NT2/D1 (cell line): ENCODE measurements at regions not wholly inside any gene's neighbourhood (a gene's known extent, or its start where the extent isn't known, plus 50 kb on each side); places are given as distances from the start of the nearest gene placed in this dataset.

Experiments used
- DNase-seq: peaks from one replicate; pipeline ENCODE4 v3.0.0-alpha.2; 2011; ENCODE audit warnings: low read depth, low spot score
- H3K27me3 ChIP-seq: 2 replicates; pipeline ENCODE4 v1.6.0; 2011; ENCODE audit warnings: mild to moderate bottlenecking; ENCODE audit not compliant: insufficient read length, insufficient read depth
- H3K36me3 ChIP-seq: 2 replicates; pipeline ENCODE4 v1.6.1; 2011; ENCODE audit warnings: mild to moderate bottlenecking, low read length, mixed read lengths; ENCODE audit not compliant: insufficient read depth, insufficient read length
- H3K4me1 ChIP-seq: 2 replicates; pipeline ENCODE4 v1.5.1; 2011; ENCODE audit not compliant: insufficient read depth, insufficient read length
- H3K4me3 ChIP-seq: 2 replicates; pipeline ENCODE4 v1.5.1; 2011; ENCODE audit warnings: low read depth; ENCODE audit not compliant: insufficient read length
- H3K9ac ChIP-seq: 2 replicates; pipeline ENCODE4 v1.6.0; 2011; ENCODE audit warnings: low read depth; ENCODE audit not compliant: insufficient read length
- H3K9me3 ChIP-seq: 2 replicates; pipeline ENCODE4 v1.5.1; 2011; ENCODE audit warnings: mild to moderate bottlenecking, low read length; ENCODE audit not compliant: insufficient read depth
- SUZ12 ChIP-seq: IDR thresholded peaks from 2 replicates; pipeline ENCODE4 v1.6.1; 2011; ENCODE audit not compliant: insufficient read length, insufficient read depth; ENCODE audit errors: extremely low read depth
- YY1 ChIP-seq: IDR thresholded peaks from 2 replicates; pipeline ENCODE4 v1.6.1; 2011; ENCODE audit not compliant: insufficient read length, insufficient read depth
- ZNF274 ChIP-seq: IDR thresholded peaks from 2 replicates; pipeline ENCODE4 v1.6.1; 2011; ENCODE audit warnings: mild to moderate bottlenecking, low read depth, low read length

DNA sequence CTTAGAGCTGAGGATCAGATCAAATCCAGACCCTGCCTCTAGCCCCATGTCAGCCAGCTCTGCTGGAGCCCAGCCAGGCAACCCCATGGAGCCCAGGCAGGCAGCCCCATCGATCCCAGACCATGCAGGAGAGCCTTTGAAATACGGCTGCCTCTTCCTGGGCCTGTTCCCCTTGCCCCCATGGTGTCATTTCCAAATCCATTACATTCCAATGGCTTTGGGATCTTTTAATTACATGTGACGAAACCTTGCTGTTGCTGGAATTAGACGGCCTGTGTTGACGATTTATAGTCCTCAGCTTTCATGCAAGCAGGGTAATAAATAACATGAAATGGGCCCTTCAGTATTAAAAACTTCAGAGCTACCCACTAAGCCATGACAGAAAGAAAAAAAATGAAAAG lies 75.8 kb upstream of the SLC14A2 start:
- no peak overlapping the region for H3K9ac ChIP-seq
- TF ChIP-seq ZNF274, result no peak
- DNase-seq, result no peak
- H3K27me3 ChIP-seq, result no peaks in the 10 kb centered on the region
- no peaks in the 10 kb centered on the region; the same call in 1 of the 2 replicates for H3K9me3 ChIP-seq
- no peak overlapping the region for H3K4me3 ChIP-seq
- H3K36me3 ChIP-seq, result no peaks in the 10 kb centered on the region
- no peaks in the 10 kb centered on the region for H3K4me1 ChIP-seq

DNA sequence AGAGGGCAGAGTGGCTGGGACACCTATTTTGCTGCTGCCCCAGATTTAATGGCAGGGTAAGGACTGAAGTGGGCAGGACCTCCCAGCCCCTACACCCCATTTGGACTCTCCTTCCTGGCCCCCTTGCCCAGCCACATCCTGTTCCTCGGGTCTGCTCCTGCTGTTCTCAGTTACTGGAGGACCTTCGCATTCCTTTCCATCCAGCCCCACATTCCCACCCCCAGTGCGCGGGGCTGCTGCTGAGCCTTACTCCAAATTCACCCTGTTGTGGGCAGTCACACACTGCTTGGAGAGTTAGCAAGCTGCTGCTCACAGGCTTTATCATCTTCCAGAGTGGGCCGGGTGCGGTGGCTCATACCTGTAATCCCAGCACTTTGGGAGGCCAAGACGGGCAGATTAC lies 75.2 kb upstream of the SLC14A2 start:
- H3K9ac ChIP-seq, result no peak overlapping the region
- H3K4me1 ChIP-seq, result no peaks in the 10 kb centered on the region
- H3K4me3 ChIP-seq, result no peak overlapping the region
- no peaks in the 10 kb centered on the region; the same call in 1 of the 2 replicates for H3K9me3 ChIP-seq
- H3K27me3 ChIP-seq, result no peaks in the 10 kb centered on the region
- H3K36me3 ChIP-seq, result no peaks in the 10 kb centered on the region
- DNase-seq, result peak; percentile 13
- TF ChIP-seq YY1 (no peak), ZNF274 (no peak), SUZ12 (no peak)

DNA sequence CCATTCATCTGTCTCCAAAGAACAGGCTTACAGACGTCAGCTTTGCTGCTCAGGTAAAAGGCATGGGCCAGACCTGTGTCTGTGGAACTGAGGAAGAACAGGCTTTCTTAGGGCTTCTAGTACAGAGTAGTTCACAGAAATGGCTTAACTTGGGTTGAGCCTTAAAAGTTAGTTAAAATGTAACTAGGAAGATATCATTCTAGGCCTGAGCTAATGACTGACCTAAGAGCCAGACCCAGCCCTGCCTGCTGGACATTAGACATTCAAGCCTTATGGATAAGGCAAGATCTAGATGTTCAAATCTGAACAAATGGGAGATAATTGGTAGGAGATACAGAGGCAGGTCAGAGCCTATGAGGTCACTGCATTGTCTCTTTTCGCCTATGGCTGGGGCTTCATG lies 73.9 kb upstream of the SLC14A2 start:
- Histone ChIP-seq H3K9me3 (no peaks in the 10 kb centered on the region; the same call in 1 of the 2 replicates), H3K4me3 (no peak overlapping the region), H3K9ac (no peak overlapping the region), H3K4me1 (no peaks in the 10 kb centered on the region), H3K27me3 (no peaks in the 10 kb centered on the region), H3K36me3 (no peaks in the 10 kb centered on the region)
- no peak for TF ChIP-seq ZNF274
- TF ChIP-seq YY1, result no peak
- no peak for TF ChIP-seq SUZ12
- no peak for DNase-seq

DNA sequence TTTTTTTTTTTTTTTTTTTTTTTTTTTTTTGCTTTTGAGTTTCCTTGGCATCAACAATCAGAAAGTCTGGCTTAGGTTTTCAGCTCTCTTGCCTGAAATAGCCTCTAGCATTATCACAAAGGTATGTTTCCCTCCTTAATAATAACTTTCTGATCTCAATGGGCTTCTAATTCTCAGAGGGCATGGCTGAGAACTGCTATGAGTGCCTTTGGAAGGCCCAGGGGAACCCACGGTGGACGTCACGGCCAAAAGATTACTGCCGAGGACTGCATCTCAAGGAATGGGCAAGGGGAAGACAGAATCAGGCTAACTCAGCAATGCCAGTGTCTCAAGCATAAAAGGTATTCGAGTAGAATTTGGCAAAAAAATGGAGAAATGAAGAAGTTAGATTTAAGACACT lies 73.2 kb upstream of the SLC14A2 start:
- Histone ChIP-seq H3K27me3 (no peaks in the 10 kb centered on the region), H3K4me3 (no peak overlapping the region), H3K9ac (no peak overlapping the region), H3K4me1 (no peaks in the 10 kb centered on the region), H3K9me3 (no peaks in the 10 kb centered on the region; the same call in 1 of the 2 replicates), H3K36me3 (no peaks in the 10 kb centered on the region)
- TF ChIP-seq YY1 (no peak), SUZ12 (no peak), ZNF274 (no peak)
- DNase-seq, result no peak

DNA sequence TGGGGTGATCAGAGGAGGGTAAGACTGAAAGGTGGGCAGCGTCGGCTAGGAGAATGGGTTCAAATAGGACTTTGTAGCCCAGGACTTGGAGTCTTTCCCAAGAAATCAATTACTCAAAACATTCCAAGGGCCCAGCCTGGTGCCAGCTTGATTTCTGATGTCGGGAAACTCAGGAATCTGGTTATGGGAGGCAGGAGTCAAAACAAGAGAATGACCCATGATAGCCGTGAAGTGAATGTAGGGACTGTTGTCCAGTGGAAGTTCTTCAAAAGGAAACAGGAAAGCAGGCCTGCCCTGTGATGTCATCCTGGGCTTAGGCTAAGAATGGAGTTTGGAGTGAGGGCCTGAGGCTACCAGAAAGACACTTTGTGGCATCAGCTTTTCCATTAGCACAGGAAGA lies 67.4 kb upstream of the SLC14A2 start:
- H3K36me3 ChIP-seq, result no peaks in the 10 kb centered on the region
- H3K9me3 ChIP-seq, result no peaks in the 10 kb centered on the region
- H3K27me3 ChIP-seq, result no peaks in the 10 kb centered on the region
- H3K4me1 ChIP-seq, result no peaks in the 10 kb centered on the region
- no peak overlapping the region for H3K4me3 ChIP-seq
- TF ChIP-seq SUZ12 (no peak), YY1 (no peak), ZNF274 (no peak)
- no peak for DNase-seq
- H3K9ac ChIP-seq, result no peak overlapping the region

DNA sequence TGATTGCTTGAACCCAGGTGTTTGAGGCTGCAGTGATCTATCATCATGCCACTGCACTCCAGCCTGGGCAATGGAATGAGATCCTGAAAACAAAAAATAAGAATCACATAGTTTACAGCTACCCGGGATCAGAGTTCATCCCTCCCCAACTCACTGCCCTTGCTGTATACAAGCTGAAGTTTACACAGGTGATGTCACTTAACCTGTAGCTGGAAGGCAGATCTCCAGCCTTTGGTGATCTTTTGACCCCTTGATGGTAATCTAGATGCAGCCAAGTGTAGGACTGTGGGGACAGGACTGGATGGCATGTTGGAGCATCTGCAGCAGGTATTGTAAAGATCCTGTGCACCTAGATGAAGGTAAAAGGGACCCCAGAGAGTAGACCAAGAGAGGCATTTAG lies 66.7 kb upstream of the SLC14A2 start:
- TF ChIP-seq ZNF274 (no peak), YY1 (no peak), SUZ12 (no peak)
- DNase-seq, result no peak
- no peaks in the 10 kb centered on the region for H3K4me1 ChIP-seq
- no peak overlapping the region for H3K9ac ChIP-seq
- H3K27me3 ChIP-seq, result no peaks in the 10 kb centered on the region
- no peaks in the 10 kb centered on the region for H3K9me3 ChIP-seq
- no peak overlapping the region for H3K4me3 ChIP-seq
- H3K36me3 ChIP-seq, result no peaks in the 10 kb centered on the region

DNA sequence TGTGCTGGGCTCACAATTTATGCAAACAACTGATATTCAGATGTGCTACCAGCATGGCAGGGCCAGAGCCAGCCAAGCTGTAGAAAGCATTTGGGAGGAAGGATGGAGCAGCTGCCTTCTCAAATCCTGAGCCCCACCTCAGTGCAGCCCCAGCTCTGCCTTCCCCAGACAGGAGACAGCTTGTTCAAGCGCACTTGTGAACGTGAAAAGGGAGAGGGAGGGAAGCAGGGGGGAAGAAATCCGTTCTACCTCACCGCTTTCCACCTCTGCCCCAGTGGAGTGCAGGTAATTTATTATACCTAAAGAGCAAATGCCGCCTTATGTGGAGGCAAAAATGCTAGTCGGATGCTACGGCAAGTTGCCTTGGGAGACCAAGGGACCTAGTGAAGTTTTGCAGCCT lies 66.0 kb upstream of the SLC14A2 start:
- Histone ChIP-seq H3K27me3 (no peaks in the 10 kb centered on the region), H3K36me3 (no peaks in the 10 kb centered on the region), H3K9me3 (no peaks in the 10 kb centered on the region), H3K4me3 (no peak overlapping the region), H3K4me1 (no peaks in the 10 kb centered on the region), H3K9ac (no peak overlapping the region)
- no peak for DNase-seq
- TF ChIP-seq SUZ12 (no peak), ZNF274 (no peak)

DNA sequence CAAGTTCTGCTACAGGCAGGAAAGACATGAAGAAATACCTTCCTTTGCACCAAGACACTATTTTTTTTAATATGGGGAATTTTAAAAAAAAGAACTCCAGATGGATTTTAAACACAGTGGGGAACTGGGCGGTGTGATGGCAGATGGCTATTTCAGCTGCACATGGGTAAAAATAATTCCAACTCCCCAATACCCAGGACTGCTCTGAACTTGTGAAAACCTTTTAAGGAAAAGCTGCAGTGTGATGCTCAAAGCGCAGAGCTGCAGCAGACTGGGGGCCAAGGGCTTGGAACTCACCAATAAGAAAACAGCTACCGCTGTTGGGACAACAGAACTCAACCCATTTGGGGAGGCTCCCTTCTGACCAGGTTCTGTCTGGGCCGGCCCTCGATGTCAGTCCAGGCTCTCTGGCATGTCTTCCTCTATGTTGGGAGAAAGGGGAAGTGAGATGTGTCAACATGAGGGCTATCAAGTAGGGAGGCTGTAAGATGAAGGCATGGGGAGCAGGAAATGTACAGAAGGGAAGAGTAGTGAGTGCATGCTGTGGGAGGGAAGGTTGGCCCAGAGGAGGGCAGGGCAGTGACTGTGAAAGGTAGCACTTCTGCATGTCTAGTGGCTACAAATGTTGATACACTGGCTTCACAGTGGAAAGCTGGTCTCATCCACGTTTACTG lies 64.0 kb upstream of the SLC14A2 start:
- DNase-seq, result no peak
- no peaks in the 10 kb centered on the region for H3K4me1 ChIP-seq
- H3K36me3 ChIP-seq, result no peaks in the 10 kb centered on the region
- H3K27me3 ChIP-seq, result no peaks in the 10 kb centered on the region
- H3K9me3 ChIP-seq, result no peaks in the 10 kb centered on the region
- no peak overlapping the region for H3K4me3 ChIP-seq
- TF ChIP-seq SUZ12 (no peak), YY1 (no peak), ZNF274 (no peak)
- H3K9ac ChIP-seq, result no peak overlapping the region
